ENCODE measurements at regions not wholly inside any gene's neighbourhood (a gene's known extent, or its start where the extent isn't known, plus 50 kb on each side); places are given as distances from the start of the nearest gene placed in this dataset.

GRCh38 chr12:107514887-107515445 is 170.6 kb upstream of the PWP1 start:
- TF ChIP-seq, protein P1, sequence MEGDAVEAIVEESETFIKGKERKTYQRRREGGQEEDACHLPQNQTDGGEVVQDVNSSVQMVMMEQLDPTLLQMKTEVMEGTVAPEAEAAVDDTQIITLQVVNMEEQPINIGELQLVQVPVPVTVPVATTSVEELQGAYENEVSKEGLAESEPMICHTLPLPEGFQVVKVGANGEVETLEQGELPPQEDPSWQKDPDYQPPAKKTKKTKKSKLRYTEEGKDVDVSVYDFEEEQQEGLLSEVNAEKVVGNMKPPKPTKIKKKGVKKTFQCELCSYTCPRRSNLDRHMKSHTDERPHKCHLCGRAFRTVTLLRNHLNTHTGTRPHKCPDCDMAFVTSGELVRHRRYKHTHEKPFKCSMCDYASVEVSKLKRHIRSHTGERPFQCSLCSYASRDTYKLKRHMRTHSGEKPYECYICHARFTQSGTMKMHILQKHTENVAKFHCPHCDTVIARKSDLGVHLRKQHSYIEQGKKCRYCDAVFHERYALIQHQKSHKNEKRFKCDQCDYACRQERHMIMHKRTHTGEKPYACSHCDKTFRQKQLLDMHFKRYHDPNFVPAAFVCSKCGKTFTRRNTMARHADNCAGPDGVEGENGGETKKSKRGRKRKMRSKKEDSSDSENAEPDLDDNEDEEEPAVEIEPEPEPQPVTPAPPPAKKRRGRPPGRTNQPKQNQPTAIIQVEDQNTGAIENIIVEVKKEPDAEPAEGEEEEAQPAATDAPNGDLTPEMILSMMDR (conservative IDR thresholded peaks at IDR 0.05; ENCODE audit: low read length): no peak
- no peak for TF ChIP-seq EZH2phosphoT487 (IDR thresholded peaks at IDR 0.05; ENCODE audit: borderline replicate concordance, low read depth, low read length)
